CD14-positive monocyte (primary cell): ENCODE measurements at regions not wholly inside any gene's neighbourhood (a gene's known extent, or its start where the extent isn't known, plus 50 kb on each side); places are given as distances from the start of the nearest gene placed in this dataset.

ENCODE experiments used
- DNase-seq, 3 donors: peaks; one replicate each; pipeline ENCODE4 v3.0.0-alpha.2; 2011 to 2022
- H2AFZ ChIP-seq: 2 replicates; pipeline ENCODE4 v1.6.0; 2012; ENCODE audit warnings: mild to moderate bottlenecking, low read depth, low read length, inconsistent platforms; ENCODE audit not compliant: insufficient read depth, poor library complexity, severe bottlenecking
- H3K27ac ChIP-seq, 2 donors: 1 replicate in 1 of 2; 2 replicates in 1 of 2; pipeline ENCODE4 v1.5.1; 2012 to 2013; ENCODE audit warnings: low read length in 2 of 2, control low read depth in 1 of 2, inconsistent platforms in 1 of 2, low read depth in 1 of 2, mild to moderate bottlenecking in 1 of 2
- H3K27me3 ChIP-seq, 2 donors: one replicate each; pipeline versions ENCODE4 v1.6.0 to v1.6.1; 2011 to 2013; ENCODE audit warnings: low read length in 2 of 2; ENCODE audit not compliant: control insufficient read depth in 2 of 2, insufficient read depth in 2 of 2
- H3K36me3 ChIP-seq, 2 donors: replicated peaks in 1 of 2; 1 replicate in 1 of 2; 2 replicates in 1 of 2; pipeline versions ENCODE4 v1.5.1 to v1.6.1; 2012 to 2013; ENCODE audit warnings: low read length in 2 of 2, control low read depth in 1 of 2, inconsistent platforms in 1 of 2, mild to moderate bottlenecking in 1 of 2; ENCODE audit not compliant: insufficient read depth in 2 of 2, control insufficient read depth in 1 of 2
- H3K4me1 ChIP-seq, 2 donors: 1 replicate in 1 of 2; 2 replicates in 1 of 2; pipeline versions ENCODE4 v1.5.1 to v1.6.1; 2012 to 2013; ENCODE audit warnings: low read length in 2 of 2, control low read depth in 1 of 2, inconsistent platforms in 1 of 2, mild to moderate bottlenecking in 1 of 2, moderate library complexity in 1 of 2; ENCODE audit not compliant: insufficient read depth in 2 of 2, control insufficient read depth in 1 of 2
- H3K4me2 ChIP-seq: replicated peaks from 2 replicates; pipeline ENCODE3; 2012; ENCODE audit warnings: low read length, moderate library complexity, mild to moderate bottlenecking; ENCODE audit not compliant: poor library complexity, severe bottlenecking; ENCODE audit errors: extremely low read depth
- H3K4me3 ChIP-seq, 3 experiments: fragments of 200-600 bp in 1 of 3; sonication (generic) in 1 of 3; replicated peaks in 1 of 3; 1 replicate in 2 of 3; 2 replicates in 1 of 3; pipeline ENCODE4 v1.5.1; 2011 to 2013; ENCODE audit warnings: low read length in 3 of 3, mild to moderate bottlenecking in 3 of 3, control low read depth in 2 of 3, low read depth in 2 of 3, inconsistent platforms in 1 of 3, moderate library complexity in 1 of 3
- H3K79me2 ChIP-seq: 2 replicates; pipeline ENCODE4 v1.6.0; 2012; ENCODE audit warnings: mild to moderate bottlenecking, control low read depth, inconsistent platforms, low read length, moderate library complexity; ENCODE audit not compliant: insufficient read depth
- H3K9ac ChIP-seq: 2 replicates; pipeline ENCODE4 v1.6.0; 2017; ENCODE audit warnings: low read length, mild to moderate bottlenecking; ENCODE audit not compliant: insufficient read depth, poor library complexity, severe bottlenecking
- H3K9me3 ChIP-seq, 2 donors: replicated peaks in 1 of 2; 1 replicate in 1 of 2; 2 replicates in 1 of 2; pipeline versions ENCODE4 v1.5.1 to v1.6.1; 2012 to 2013; ENCODE audit warnings: low read length in 2 of 2, control low read depth in 1 of 2; ENCODE audit not compliant: control insufficient read depth in 1 of 2, insufficient read depth in 1 of 2
- H4K20me1 ChIP-seq: 2 replicates; pipeline ENCODE4 v1.6.0; 2012; ENCODE audit warnings: mild to moderate bottlenecking, low read length, control low read depth, moderate library complexity; ENCODE audit not compliant: insufficient read depth
- H3K27ac Mint-ChIP-seq, 7 donors: one replicate each; pipeline ENCODE4 v1.8.0; 2020; ENCODE audit warnings: mild to moderate bottlenecking in 7 of 7, mixed read lengths in 7 of 7, moderate library complexity in 6 of 7, inconsistent platforms in 2 of 7
- H3K27me3 Mint-ChIP-seq, 3 donors: one replicate each; pipeline ENCODE4 v1.8.0; 2021 to 2022; ENCODE audit warnings: low read depth in 3 of 3, mild to moderate bottlenecking in 3 of 3, mixed read lengths in 3 of 3, moderate library complexity in 3 of 3, inconsistent platforms in 1 of 3
- H3K36me3 Mint-ChIP-seq, 2 donors: one replicate each; pipeline ENCODE4 v1.8.0; 2020; ENCODE audit warnings: mixed read lengths in 2 of 2, inconsistent platforms in 1 of 2, mild to moderate bottlenecking in 1 of 2
- H3K4me1 Mint-ChIP-seq: one replicate; pipeline ENCODE4 v1.8.0; 2020; ENCODE audit warnings: mild to moderate bottlenecking, mixed read lengths
- H3K4me3 Mint-ChIP-seq, 2 donors: one replicate each; pipeline ENCODE4 v1.8.0; 2020; ENCODE audit warnings: mild to moderate bottlenecking in 2 of 2, mixed read lengths in 2 of 2, moderate library complexity in 1 of 2
- H3K9me3 Mint-ChIP-seq, 7 donors: one replicate each; pipeline ENCODE4 v1.8.0; 2020 to 2022; ENCODE audit warnings: mixed read lengths in 7 of 7, mild to moderate bottlenecking in 6 of 7, moderate library complexity in 6 of 7, inconsistent platforms in 2 of 7
- CTCF ChIP-seq: fragments of 200-600 bp; IDR thresholded peaks from one replicate; pipeline ENCODE4 v1.8.0; 2022; ENCODE audit warnings: antibody characterized with exemption, mild to moderate bottlenecking
- WGBS: methylation state at CpG from one replicate; pipeline ENCODE4 v1.1.5; 2013; ENCODE audit warnings: missing lambda C conversion rate; ENCODE audit not compliant: insufficient coverage; 5-methylcytosine and 5-hydroxymethylcytosine counted together
- intact Hi-C, 2 donors: fragments of 100-400 bp; cut with micrococcal nuclease; formaldehyde crosslinking; loops; one replicate each; pipeline versions ENCODE4 v1.15.0 to v1.15.1; 2023

GRCh38 chr2:200254773-200255172 is 51.7 kb upstream of the SPATS2L start:
- H3K4me1 Mint-ChIP-seq: peaks cover 8% of the 10 kb centered on the region
- Histone ChIP-seq H3K27me3 (no peaks in the 10 kb centered on the region), H4K20me1 (no peaks in the 10 kb centered on the region), H2AFZ (no peak overlapping the region), H3K9ac (no peak overlapping the region), H3K9me3 (no peaks in the 10 kb centered on the region), H3K36me3 (no peaks in the 10 kb centered on the region), H3K27ac (no peak overlapping the region), H3K4me1 (no peaks in the 10 kb centered on the region), H3K79me2 (no peaks in the 10 kb centered on the region), H3K4me3 (no peak overlapping the region), H3K4me2 (no peak overlapping the region)
- TF ChIP-seq CTCF: no peak
- no peak overlapping the region for H3K4me3 Mint-ChIP-seq
- intact Hi-C loops: no loop called here
- DNase-seq: no peak
- H3K36me3 Mint-ChIP-seq: no peaks in the 10 kb centered on the region
- WGBS: 89% methylated on average over 4 of the region's 4 CpGs
- H3K9me3 Mint-ChIP-seq: peaks cover 0 to 1% (median 0%) of the 10 kb centered on the region in 7 donors
- peaks cover 0 to 5% (median 4%) of the 10 kb centered on the region in 3 donors for H3K27me3 Mint-ChIP-seq
- peak overlapping the region in 1 of 7 donors; percentile 60 for H3K27ac Mint-ChIP-seq

GRCh38 chr2:200255549-200255948 is 50.9 kb upstream of the SPATS2L start:
- no peaks in the 10 kb centered on the region for H3K9me3 ChIP-seq
- H3K4me1 ChIP-seq: no peaks in the 10 kb centered on the region
- H3K27me3 ChIP-seq: no peaks in the 10 kb centered on the region
- intact Hi-C loops: no loop called here
- no peaks in the 10 kb centered on the region for H3K79me2 ChIP-seq
- peaks cover 8% of the 10 kb centered on the region for H3K4me1 Mint-ChIP-seq
- no peak overlapping the region for H2AFZ ChIP-seq
- no peak overlapping the region for H3K27ac ChIP-seq
- no peaks in the 10 kb centered on the region for H3K36me3 ChIP-seq
- no peaks in the 10 kb centered on the region for H3K36me3 Mint-ChIP-seq
- no peak overlapping the region for H3K4me3 ChIP-seq
- H3K27ac Mint-ChIP-seq: peak overlapping the region in 1 of 7 donors; percentile 75
- H3K9me3 Mint-ChIP-seq: peaks cover 0 to 1% (median 0%) of the 10 kb centered on the region in 7 donors
- DNase-seq: no peak
- WGBS: 86% methylated on average over 3 of the region's 3 CpGs
- no peak for TF ChIP-seq CTCF
- H3K9ac ChIP-seq: no peak overlapping the region
- H3K4me2 ChIP-seq: no peak overlapping the region
- no peak overlapping the region for H3K4me3 Mint-ChIP-seq
- no peaks in the 10 kb centered on the region for H4K20me1 ChIP-seq
- H3K27me3 Mint-ChIP-seq: peaks cover 0 to 5% (median 4%) of the 10 kb centered on the region in 3 donors
